A549 (cell line): ENCODE measurements at regions not wholly inside any gene's neighbourhood (a gene's known extent, or its start where the extent isn't known, plus 50 kb on each side); places are given as distances from the start of the nearest gene placed in this dataset.

Source experiments
- ATAC-seq, 2 experiments: fragments of 200-7000 bp in 1 of 2; fragments of >200 bp in 1 of 2; cut with Nextera tagmentation in 1 of 2; cut with Tn5 transposase in 1 of 2; 3 replicates each; pipeline versions ENCODE4 v1.8.0 to v1.9.1; 2018 to 2020; ENCODE audit warnings: mild to moderate bottlenecking in 1 of 2, moderate library complexity in 1 of 2
- CTCF ChIA-PET: fragments of 300-600 bp; sonication (Branson Sonifier 250); formaldehyde crosslinking; extraction: SDS; loops from one replicate; lab custom pipeline; 2021; ENCODE audit warnings: antibody characterized with exemption, inconsistent platforms; lab: Yijun Ruan, JAX
- POLR2A ChIA-PET: fragments of 350-600 bp; formaldehyde crosslinking; extraction: SDS; loops from one replicate; lab custom pipeline; 2021; ENCODE audit warnings: antibody characterized with exemption, inconsistent platforms; lab: Yijun Ruan, JAX
- DNase-seq, 2 experiments: peaks; one replicate each; pipeline versions ENCODE4 v3.0.0 to v3.0.0-alpha.2; 2011 to 2016; ENCODE audit warnings: low read depth in 1 of 2, low spot score in 1 of 2
- FAIRE-seq: peaks from 2 replicates; lab custom pipeline; 2011; peaks lifted over from hg19 to GRCh38; lab: Jason Lieb, UNC
- H3K27ac ChIP-seq, 2 experiments: fragments of >200 bp; sonication (Bioruptor Twin); formaldehyde crosslinking; 3 replicates each; pipeline ENCODE4 v1.5.1; 2016 to 2017
- H3K4me1 ChIP-seq: fragments of >200 bp; sonication (Bioruptor Twin); formaldehyde crosslinking; 3 replicates; pipeline ENCODE4 v1.6.1; 2016
- H3K4me2 ChIP-seq: fragments of >200 bp; sonication (Bioruptor Twin); formaldehyde crosslinking; 3 replicates; pipeline ENCODE4 v1.6.1; 2016
- H3K4me3 ChIP-seq: fragments of >200 bp; sonication (Bioruptor Twin); formaldehyde crosslinking; 3 replicates; pipeline ENCODE4 v1.5.1; 2016
- H3K9me3 ChIP-seq: fragments of >200 bp; sonication (Bioruptor Twin); formaldehyde crosslinking; 3 replicates; pipeline ENCODE4 v1.6.1; 2016
- ATOH8 ChIP-seq: fragments of 250-450 bp; sonication (Bioruptor Pico); IDR thresholded peaks from 2 replicates; pipeline ENCODE4 v1.5.0; 2020; ENCODE audit warnings: low read depth, mild to moderate bottlenecking, moderate library complexity
- BCL3 ChIP-seq: fragments of >200 bp; sonication (Bioruptor Twin); formaldehyde crosslinking; IDR thresholded peaks from 3 replicates; pipeline ENCODE4 v1.6.1; 2016
- CEBPB ChIP-seq, 2 experiments: fragments of >200 bp in 1 of 2; sonication (Bioruptor Twin) in 1 of 2; formaldehyde crosslinking in 1 of 2; IDR thresholded peaks; 2 replicates each; pipeline ENCODE4 v1.6.1; 2012 to 2016
- CTCF ChIP-seq: fragments of >200 bp; sonication (Bioruptor Twin); formaldehyde crosslinking; IDR thresholded peaks from 3 replicates; pipeline ENCODE4 v1.5.1; 2016
- EHMT2 ChIP-seq: fragments of 200-600 bp; sonication (generic); IDR thresholded peaks from 2 replicates; pipeline ENCODE4 v1.6.1; 2016; ENCODE audit warnings: antibody characterized with exemption, low read depth, mild to moderate bottlenecking, moderate library complexity
- EP300 ChIP-seq, 2 experiments: fragments of >200 bp; sonication (Bioruptor Twin); formaldehyde crosslinking; IDR thresholded peaks; 2 replicates in 1 of 2; 3 replicates in 1 of 2; pipeline ENCODE4 v1.6.1; 2016 to 2017
- FOSB ChIP-seq: fragments of 250-450 bp; sonication (Bioruptor Pico); IDR thresholded peaks from 2 replicates; pipeline ENCODE4 v1.5.0; 2020; ENCODE audit warnings: mild to moderate bottlenecking, moderate library complexity
- KDM5A ChIP-seq: fragments of 200-600 bp; sonication (generic); IDR thresholded peaks from 2 replicates; pipeline ENCODE4 v1.6.1; 2016; ENCODE audit warnings: antibody characterized with exemption, mild to moderate bottlenecking
- MAZ ChIP-seq: fragments of 150-350 bp; IDR thresholded peaks from 2 replicates; pipeline ENCODE4 v1.6.1; 2014; ENCODE audit warnings: antibody characterized with exemption, low read depth, low read length, borderline replicate concordance
- NR3C1 ChIP-seq: fragments of >200 bp; sonication (Bioruptor Twin); formaldehyde crosslinking; IDR thresholded peaks from 3 replicates; pipeline ENCODE4 v1.6.1; 2017
- RAD21 ChIP-seq, 2 experiments: fragments of >200 bp in 1 of 2; sonication (Bioruptor Twin) in 1 of 2; formaldehyde crosslinking in 1 of 2; IDR thresholded peaks in 1 of 2; conservative IDR thresholded peaks in 1 of 2; 2 replicates in 1 of 2; 3 replicates in 1 of 2; pipeline ENCODE4 v1.6.1; 2012 to 2018; ENCODE audit warnings: inconsistent platforms in 1 of 2
- RARB ChIP-seq: fragments of 250-450 bp; sonication (Bioruptor Pico); IDR thresholded peaks from 2 replicates; pipeline ENCODE4 v1.8.0; 2021; ENCODE audit warnings: mild to moderate bottlenecking, moderate library complexity
- RCOR1 ChIP-seq: fragments of 150-350 bp; IDR thresholded peaks from 2 replicates; pipeline ENCODE4 v1.6.1; 2014; ENCODE audit warnings: antibody characterized with exemption, low read length, low read depth
- SMC3 ChIP-seq: fragments of >200 bp; sonication (Bioruptor Twin); formaldehyde crosslinking; IDR thresholded peaks from 3 replicates; pipeline ENCODE4 v1.6.1; 2018; ENCODE audit warnings: inconsistent platforms
- TFCP2L1 ChIP-seq: fragments of 250-450 bp; sonication (Bioruptor Pico); IDR thresholded peaks from 2 replicates; pipeline ENCODE4 v1.5.0; 2021; ENCODE audit warnings: mild to moderate bottlenecking
- ZNF302 ChIP-seq: fragments of 250-450 bp; sonication (Bioruptor Pico); IDR thresholded peaks from 2 replicates; pipeline ENCODE4 v1.9.0; 2021; ENCODE audit warnings: inconsistent platforms, mild to moderate bottlenecking, moderate library complexity
- WGBS: methylation state at CpG from one replicate; pipeline ENCODE4 v1.1.6; 2017; ENCODE audit errors: missing lambda C conversion rate; 5-methylcytosine and 5-hydroxymethylcytosine counted together
- TF ChIP-seq, protein P1 (sequence below): fragments of 450-650 bp; IDR thresholded peaks from 2 replicates; pipeline ENCODE4 v1.6.1; 2014; ENCODE audit warnings: antibody characterized with exemption
- TF ChIP-seq, protein P2 (sequence below): fragments of 150-350 bp; IDR thresholded peaks from 2 replicates; pipeline ENCODE4 v1.6.1; 2014; ENCODE audit warnings: low read depth, mild to moderate bottlenecking, low read length
- TF ChIP-seq, protein P3 (sequence below): IDR thresholded peaks from 2 replicates; pipeline ENCODE4 v1.6.1; 2012; ENCODE audit warnings: low read depth, borderline replicate concordance

- FAIRE-seq (no peak), ATAC-seq (no peak), DNase-seq (no peak)
- WGBS = 17% methylated on average over 5 of the region's 5 CpGs
- ChIA-PET POLR2A (no interaction called here), CTCF (no interaction called here)
- H3K27ac ChIP-seq = no peak overlapping the region
- no peaks in the 10 kb centered on the region for H3K9me3 ChIP-seq
- no peak overlapping the region for H3K4me2 ChIP-seq
- no peaks in the 10 kb centered on the region for H3K4me1 ChIP-seq
- H3K4me3 ChIP-seq = no peak overlapping the region
- TF ChIP-seq FOSB (CRISPR knock-in tag) (no peak), RAD21 (conservative IDR thresholded peaks at IDR 0.05 in 1 of 2, IDR thresholded peaks at IDR 0.05 in 1 of 2) (no peak), TFCP2L1 (CRISPR knock-in tag) (no peak), RCOR1 (no peak), MAZ (no peak), CTCF (no peak), BCL3 (no peak), KDM5A (no peak), SMC3 (no peak), EHMT2 (no peak), NR3C1 (no peak), CEBPB (IDR thresholded peaks at IDR 0.05) (no peak), EP300 (IDR thresholded peaks at IDR 0.05) (no peak), ZNF302 (CRISPR knock-in tag) (no peak)
- TF ChIP-seq, protein P1, sequence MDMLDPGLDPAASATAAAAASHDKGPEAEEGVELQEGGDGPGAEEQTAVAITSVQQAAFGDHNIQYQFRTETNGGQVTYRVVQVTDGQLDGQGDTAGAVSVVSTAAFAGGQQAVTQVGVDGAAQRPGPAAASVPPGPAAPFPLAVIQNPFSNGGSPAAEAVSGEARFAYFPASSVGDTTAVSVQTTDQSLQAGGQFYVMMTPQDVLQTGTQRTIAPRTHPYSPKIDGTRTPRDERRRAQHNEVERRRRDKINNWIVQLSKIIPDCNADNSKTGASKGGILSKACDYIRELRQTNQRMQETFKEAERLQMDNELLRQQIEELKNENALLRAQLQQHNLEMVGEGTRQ = no peak
- TF ChIP-seq, all 56 proteins: peak for 0
These were observed 1482.8 kb downstream of the OLFM4 start for GRCh38 chr13:54511366-54511765.

GRCh38 chr13:54513254-54513653 is 1484.6 kb downstream of the OLFM4 start:
- no peak for DNase-seq
- H3K4me2 ChIP-seq = no peak overlapping the region
- TF ChIP-seq CTCF = no peak
- no peak for TF ChIP-seq ATOH8 (CRISPR knock-in tag)
- no peak for TF ChIP-seq BCL3
- TF ChIP-seq, protein P2, sequence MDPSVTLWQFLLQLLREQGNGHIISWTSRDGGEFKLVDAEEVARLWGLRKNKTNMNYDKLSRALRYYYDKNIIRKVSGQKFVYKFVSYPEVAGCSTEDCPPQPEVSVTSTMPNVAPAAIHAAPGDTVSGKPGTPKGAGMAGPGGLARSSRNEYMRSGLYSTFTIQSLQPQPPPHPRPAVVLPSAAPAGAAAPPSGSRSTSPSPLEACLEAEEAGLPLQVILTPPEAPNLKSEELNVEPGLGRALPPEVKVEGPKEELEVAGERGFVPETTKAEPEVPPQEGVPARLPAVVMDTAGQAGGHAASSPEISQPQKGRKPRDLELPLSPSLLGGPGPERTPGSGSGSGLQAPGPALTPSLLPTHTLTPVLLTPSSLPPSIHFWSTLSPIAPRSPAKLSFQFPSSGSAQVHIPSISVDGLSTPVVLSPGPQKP = no peak
- no peak for TF ChIP-seq CEBPB (IDR thresholded peaks at IDR 0.05)
- TF ChIP-seq RARB (CRISPR knock-in tag) = no peak
- TF ChIP-seq NR3C1 = no peak
- TF ChIP-seq, protein P3, sequence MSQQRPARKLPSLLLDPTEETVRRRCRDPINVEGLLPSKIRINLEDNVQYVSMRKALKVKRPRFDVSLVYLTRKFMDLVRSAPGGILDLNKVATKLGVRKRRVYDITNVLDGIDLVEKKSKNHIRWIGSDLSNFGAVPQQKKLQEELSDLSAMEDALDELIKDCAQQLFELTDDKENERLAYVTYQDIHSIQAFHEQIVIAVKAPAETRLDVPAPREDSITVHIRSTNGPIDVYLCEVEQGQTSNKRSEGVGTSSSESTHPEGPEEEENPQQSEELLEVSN = no peak
- TF ChIP-seq, all 56 proteins: peak for 0
- no peak for FAIRE-seq
- no peak overlapping the region for H3K27ac ChIP-seq
- H3K4me3 ChIP-seq = no peak overlapping the region
- ATAC-seq = no peak
- H3K4me1 ChIP-seq = no peaks in the 10 kb centered on the region
- ChIA-PET CTCF (no interaction called here), POLR2A (no interaction called here)
- no peaks in the 10 kb centered on the region for H3K9me3 ChIP-seq
- 0% methylated on average over 1 of the region's 1 CpG for WGBS
